Frontal cortex (tissue), 3 donors: ENCODE measurements at regions not wholly inside any gene's neighbourhood (a gene's known extent, or its start where the extent isn't known, plus 50 kb on each side); places are given as distances from the start of the nearest gene placed in this dataset.
"Not testable (repeated sequence)": the region's sequence is repeated elsewhere in the genome, so short reads cannot be mapped to it uniquely, and the experiment has no call there.

Experiments
- DNase-seq, 2 donors: peaks; one replicate each; pipeline ENCODE4 v3.0.0; 2012; ENCODE audit warnings: low spot score in 2 of 2
- FAIRE-seq: peaks from 2 replicates; lab custom pipeline; 2012; peaks lifted over from hg19 to GRCh38; lab: Jason Lieb, UNC
- donor health status: control.
- donor health status: control.
- donor health status: control.

- no peak for FAIRE-seq
- no peak for DNase-seq
Measured at GRCh38 chr9:88890546-88890945, 100.7 kb upstream of the S1PR3 start.

DNA sequence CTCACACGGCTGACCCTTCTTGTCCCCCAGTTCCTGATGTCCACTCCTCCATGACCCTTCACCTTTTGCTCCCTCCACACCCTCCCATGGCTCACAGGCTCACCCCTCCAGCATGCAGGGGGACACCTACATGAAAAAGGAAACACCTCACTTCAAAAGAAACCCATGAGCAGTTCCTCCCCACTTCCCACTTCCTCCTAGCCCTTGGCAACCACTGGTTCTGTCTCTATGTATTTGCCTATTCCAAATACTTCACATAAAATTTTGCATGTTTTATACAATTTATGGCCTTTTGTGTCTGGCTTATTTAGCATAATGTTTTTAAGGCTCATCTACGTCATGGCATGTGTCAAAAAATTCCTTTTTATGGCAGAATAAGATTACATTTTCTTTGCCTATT lies 100.2 kb upstream of the S1PR3 start:
- no peak for FAIRE-seq
- no peak for DNase-seq

DNA sequence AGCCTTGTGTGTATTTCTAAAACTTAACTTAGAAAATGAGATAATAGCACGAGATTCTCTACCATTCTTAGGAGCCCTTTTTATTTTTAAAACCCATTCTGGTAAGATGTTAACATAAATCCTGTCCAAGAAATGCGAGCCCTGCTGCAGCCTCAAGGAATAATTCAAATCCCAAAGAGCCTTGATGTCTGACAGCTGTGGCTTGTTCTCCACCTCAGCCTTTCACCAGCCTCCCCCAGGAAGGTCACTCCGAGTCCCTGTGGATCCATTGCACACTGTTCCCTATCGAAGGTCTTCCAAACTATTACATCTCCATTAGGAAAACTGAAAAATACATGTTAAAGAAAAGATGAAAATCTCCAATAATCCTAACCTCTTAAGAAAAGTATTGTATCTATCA lies 98.5 kb upstream of the S1PR3 start:
- no peak for DNase-seq
- FAIRE-seq, result no peak

GRCh38 chr9:88897081-88897480 lies 94.2 kb upstream of the S1PR3 start:
- DNase-seq (no peak), FAIRE-seq (no peak)

- DNase-seq (no peak), FAIRE-seq (no peak)
Measured at GRCh38 chr9:88898039-88898720, 93.1 kb upstream of the S1PR3 start.

DNA sequence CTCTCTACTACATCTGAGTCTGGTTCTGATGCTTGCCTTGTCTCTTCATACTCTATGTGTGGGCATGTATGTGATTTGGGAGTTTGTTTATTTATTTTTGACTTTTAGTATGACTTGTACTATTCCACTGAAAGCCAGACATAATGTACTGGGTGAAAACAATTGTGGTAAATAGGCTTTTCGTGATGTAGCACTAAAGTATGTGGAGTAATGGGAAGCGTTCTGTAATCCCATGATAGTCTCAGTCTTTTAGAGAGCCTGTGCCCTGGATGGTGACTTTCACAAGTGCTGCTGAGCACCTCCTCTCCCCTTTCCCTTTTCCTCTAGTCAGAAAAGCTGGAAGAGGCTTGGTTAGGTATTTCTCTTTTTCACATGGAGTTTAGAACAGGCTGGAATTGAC lies 85.8 kb upstream of the S1PR3 start:
- DNase-seq (no peak), FAIRE-seq (no peak)

DNA sequence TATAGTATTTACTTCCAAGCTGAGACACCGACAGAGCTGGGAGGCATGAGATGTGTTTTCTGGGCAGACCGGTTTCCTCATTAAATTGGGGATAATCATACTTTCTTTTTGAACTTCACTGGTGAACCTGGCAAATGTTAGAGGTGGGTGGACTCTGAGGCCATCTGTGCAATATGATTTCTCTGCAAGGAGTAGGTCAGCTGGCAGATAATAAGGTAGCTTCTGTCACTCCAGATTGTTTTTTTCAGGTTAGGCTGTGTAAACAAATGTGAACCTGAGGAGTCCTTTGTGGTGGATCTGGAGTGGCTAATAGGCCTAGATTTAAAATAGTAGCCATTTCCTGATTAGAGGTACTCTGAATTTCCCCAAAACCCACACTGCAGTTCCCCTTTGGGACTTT lies 75.4 kb upstream of the S1PR3 start:
- no peak for DNase-seq
- no peak for FAIRE-seq

DNA sequence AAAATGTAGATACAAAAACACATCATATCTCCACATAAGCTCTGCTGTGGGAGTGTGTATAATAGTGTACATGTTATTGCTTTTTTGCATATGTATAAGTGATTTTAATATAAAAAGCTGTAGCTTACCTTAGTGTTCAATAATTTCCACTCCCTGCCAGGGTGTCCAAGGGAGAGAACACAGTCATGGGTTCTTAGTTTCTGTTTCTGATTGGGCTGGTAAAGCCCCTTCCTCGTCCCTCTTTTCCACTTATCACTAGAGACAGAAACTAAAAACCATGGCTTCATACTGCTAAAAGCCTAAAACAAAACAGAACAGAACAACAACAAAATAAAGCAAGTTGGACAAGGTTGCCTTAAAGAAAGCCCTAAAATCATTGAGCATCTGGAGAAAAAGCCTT lies 74.4 kb upstream of the S1PR3 start:
- FAIRE-seq, result no peak
- DNase-seq, result no peak

- FAIRE-seq (no peak), DNase-seq (no peak)
Measured at GRCh38 chr9:88917375-88917774, 73.9 kb upstream of the S1PR3 start.

- FAIRE-seq, DNase-seq: not testable (repeated sequence)
Measured at GRCh38 chr9:88918537-88918936, 72.7 kb upstream of the S1PR3 start.

DNA sequence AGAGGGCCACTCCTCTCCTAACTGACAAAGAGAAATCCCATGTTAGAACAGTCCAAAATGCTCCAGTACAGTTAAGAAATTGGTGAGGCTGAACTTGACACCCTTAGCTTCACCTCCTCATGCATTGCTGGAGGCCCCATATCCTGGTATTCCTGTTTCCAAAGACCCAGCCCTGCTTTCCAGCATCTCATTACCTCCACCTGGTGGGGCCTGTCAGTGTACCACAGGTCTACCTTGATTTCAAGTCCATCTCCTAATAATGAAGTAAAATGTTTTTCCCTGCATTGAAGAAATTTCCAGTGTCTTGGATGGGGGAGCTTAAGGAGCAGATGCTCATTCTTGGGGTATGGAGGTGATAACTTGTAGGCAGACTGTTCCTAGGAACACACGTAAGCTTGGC lies 70.6 kb upstream of the S1PR3 start:
- DNase-seq, result no peak
- no peak for FAIRE-seq

GRCh38 chr9:88922091-88922490 lies 69.2 kb upstream of the S1PR3 start:
- FAIRE-seq, result no peak
- no peak for DNase-seq

DNA sequence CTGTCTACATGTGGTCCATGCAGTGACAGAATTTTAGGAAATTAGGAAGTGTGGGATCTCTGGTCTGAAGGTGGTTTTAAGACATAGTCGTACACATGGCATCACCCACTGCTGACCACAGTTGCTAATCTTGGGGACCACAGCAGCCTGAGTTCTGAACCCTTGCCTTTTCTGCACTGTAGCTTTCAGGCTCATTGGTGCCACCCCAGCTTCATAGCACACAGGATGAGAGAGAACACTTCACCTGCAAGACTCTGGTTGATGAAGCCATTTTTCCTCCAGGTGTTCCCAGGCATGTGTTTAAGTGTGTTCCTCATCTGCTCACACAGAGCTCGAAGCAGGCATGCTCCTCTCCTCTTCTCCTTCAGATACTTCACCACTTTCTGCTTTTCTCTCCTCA lies 68.2 kb upstream of the S1PR3 start:
- FAIRE-seq (no peak), DNase-seq (no peak)

- FAIRE-seq (no peak), DNase-seq (no peak)
Measured at GRCh38 chr9:88923653-88924288, 67.5 kb upstream of the S1PR3 start.

DNA sequence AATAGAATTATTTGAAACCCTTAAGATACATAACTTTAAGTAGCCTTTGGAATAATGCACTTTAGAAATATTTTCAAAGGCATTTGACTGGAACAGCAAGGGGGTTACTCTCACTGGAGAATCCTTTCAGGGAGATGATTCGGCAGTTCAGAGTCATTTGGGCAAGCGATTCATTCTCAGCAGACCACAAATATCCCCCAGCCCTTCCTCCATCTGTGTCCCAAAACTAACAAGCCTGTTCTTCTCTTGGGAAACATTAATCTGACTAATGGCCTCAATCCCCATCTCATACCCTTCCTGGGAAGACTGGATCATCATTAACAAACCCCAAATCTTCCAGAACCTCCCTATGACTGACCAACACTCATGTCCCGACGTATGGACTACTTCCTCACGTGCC lies 65.8 kb upstream of the S1PR3 start:
- no peak for DNase-seq
- FAIRE-seq, result no peak

DNA sequence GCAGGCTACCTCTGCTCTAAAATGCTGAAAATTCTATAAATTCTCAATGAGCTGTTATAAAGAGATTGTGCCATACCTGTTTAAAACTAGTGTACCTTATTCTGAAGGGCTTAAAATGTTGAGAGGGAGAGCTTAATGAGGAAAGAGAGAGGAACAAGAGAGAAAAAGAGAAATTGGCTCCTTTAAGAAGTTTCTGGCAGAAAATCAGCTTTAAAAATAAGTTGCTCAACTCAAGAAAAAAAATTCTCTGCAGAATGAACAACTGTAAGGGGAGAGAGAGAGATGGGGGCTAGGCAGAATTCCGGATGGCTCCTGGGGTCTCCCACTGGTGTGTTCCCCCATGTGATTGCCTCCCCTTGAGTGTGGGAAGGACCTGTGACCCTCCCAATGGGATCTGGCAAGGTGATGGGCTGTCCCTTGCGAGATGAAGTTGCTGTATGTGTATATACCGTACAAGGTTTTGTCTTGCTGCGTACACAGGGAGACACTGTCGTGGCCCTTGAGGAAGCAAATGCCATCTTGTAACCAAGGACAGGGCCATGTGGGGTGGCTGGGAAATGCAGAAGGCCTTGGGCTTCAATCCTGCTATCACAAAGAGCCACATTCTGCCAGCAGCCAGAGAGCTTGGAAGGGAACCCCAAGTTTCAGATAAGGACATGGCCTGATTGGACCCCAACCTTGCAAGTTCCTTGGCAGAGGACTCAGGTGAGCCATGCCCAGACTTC lies 64.3 kb upstream of the S1PR3 start:
- DNase-seq (no peak), FAIRE-seq (no peak)

DNA sequence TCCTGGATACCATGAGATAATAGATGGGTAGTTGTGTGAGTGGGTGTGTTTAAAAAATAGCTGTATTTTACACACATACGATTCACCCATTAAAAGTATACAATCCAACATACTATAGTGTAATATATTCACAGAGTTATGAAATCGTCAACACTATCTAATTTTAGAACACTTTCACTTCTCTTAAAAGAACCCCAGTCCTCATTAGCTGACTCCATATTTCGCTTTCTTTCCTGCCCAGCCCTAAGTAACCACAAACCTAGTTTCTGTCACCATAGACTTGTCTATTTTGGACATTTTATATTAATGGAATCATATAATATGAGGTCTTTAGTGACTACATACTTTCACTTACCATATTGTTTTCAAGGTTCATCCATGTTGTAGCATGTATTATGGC lies 63.8 kb upstream of the S1PR3 start:
- FAIRE-seq (no peak), DNase-seq (no peak)

GRCh38 chr9:88930716-88931115 lies 60.6 kb upstream of the S1PR3 start:
- FAIRE-seq (no peak), DNase-seq (no peak)

GRCh38 chr9:88932766-88933165 lies 58.5 kb upstream of the S1PR3 start:
- DNase-seq (no peak), FAIRE-seq (no peak)

DNA sequence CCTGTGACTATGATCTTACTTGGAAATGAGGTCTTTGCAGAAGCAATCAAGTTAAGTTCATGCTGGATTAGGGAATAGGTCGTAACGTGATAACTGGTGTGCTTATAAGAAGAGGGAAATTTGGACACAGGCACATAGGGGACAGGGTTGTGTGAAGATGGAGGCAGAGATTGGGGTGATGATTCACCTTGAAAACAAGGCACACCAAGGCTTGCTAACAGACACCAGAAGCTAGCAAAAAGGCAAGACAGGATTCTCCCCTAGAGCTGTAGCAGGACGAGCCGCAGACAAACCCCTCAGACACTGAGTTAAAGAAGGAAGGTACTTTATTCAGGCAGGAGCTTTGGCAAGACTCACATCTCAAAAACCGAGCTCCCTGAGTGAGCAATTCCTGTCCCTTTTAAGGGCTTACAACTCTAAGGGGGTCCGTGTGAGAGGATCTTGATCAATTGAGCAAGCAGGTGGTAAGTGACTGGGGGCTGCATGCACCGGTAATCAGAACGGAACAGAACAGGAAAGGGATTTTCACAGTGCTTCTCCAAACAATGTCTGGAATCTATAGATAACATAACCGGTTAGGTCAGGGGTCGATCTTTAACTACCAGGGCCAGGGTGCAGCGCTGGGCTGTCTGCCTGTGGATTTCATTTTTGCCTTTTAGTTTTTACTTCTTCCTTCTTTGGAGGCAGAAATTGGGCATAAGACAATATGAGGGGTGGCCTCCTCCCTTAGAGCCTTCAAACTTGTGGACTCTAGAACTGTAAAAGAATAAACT lies 57.5 kb upstream of the S1PR3 start:
- FAIRE-seq, result no peak
- no peak for DNase-seq
